ENCODE measurements at regions not wholly inside any gene's neighbourhood (a gene's known extent, or its start where the extent isn't known, plus 50 kb on each side); places are given as distances from the start of the nearest gene placed in this dataset.

GRCh38 chr6:14386263-14386662 is 268.7 kb downstream of the CD83 start:
- TF ChIP-seq POLR2A (IDR thresholded peaks at IDR 0.05) (no peak), CTCF (IDR thresholded peaks at IDR 0.05 in 4 of 5, conservative IDR thresholded peaks at IDR 0.05 in 1 of 5) (no peak)
